ENCODE measurements at regions not wholly inside any gene's neighbourhood (a gene's known extent, or its start where the extent isn't known, plus 50 kb on each side); places are given as distances from the start of the nearest gene placed in this dataset.

- TF ChIP-seq POLR2AphosphoS5 (IDR thresholded peaks at IDR 0.05; ENCODE audit: low read depth, low read length): no peak
- no peak for TF ChIP-seq SIN3A (IDR thresholded peaks at IDR 0.05; ENCODE audit: borderline replicate concordance, insufficient read depth, low read length)
- TF ChIP-seq REST (IDR thresholded peaks at IDR 0.05; ENCODE audit: insufficient read depth in 1 of 2, low read depth in 2 of 2, low read length in 2 of 2): no peak
Observed at GRCh38 chr11:91421641-91422040, 803.0 kb upstream of the FAT3 start.
